CD14-positive monocyte (primary cell): ENCODE measurements at regions not wholly inside any gene's neighbourhood (a gene's known extent, or its start where the extent isn't known, plus 50 kb on each side); places are given as distances from the start of the nearest gene placed in this dataset.

ENCODE experiments used
- DNase-seq, 3 donors: peaks; one replicate each; pipeline ENCODE4 v3.0.0-alpha.2; 2011 to 2022
- H2AFZ ChIP-seq: 2 replicates; pipeline ENCODE4 v1.6.0; 2012; ENCODE audit warnings: mild to moderate bottlenecking, low read depth, low read length, inconsistent platforms; ENCODE audit not compliant: insufficient read depth, poor library complexity, severe bottlenecking
- H3K27ac ChIP-seq, 2 donors: 1 replicate in 1 of 2; 2 replicates in 1 of 2; pipeline ENCODE4 v1.5.1; 2012 to 2013; ENCODE audit warnings: low read length in 2 of 2, control low read depth in 1 of 2, inconsistent platforms in 1 of 2, low read depth in 1 of 2, mild to moderate bottlenecking in 1 of 2
- H3K27me3 ChIP-seq, 2 donors: one replicate each; pipeline versions ENCODE4 v1.6.0 to v1.6.1; 2011 to 2013; ENCODE audit warnings: low read length in 2 of 2; ENCODE audit not compliant: control insufficient read depth in 2 of 2, insufficient read depth in 2 of 2
- H3K36me3 ChIP-seq, 2 donors: replicated peaks in 1 of 2; 1 replicate in 1 of 2; 2 replicates in 1 of 2; pipeline versions ENCODE4 v1.5.1 to v1.6.1; 2012 to 2013; ENCODE audit warnings: low read length in 2 of 2, control low read depth in 1 of 2, inconsistent platforms in 1 of 2, mild to moderate bottlenecking in 1 of 2; ENCODE audit not compliant: insufficient read depth in 2 of 2, control insufficient read depth in 1 of 2
- H3K4me1 ChIP-seq, 2 donors: 1 replicate in 1 of 2; 2 replicates in 1 of 2; pipeline versions ENCODE4 v1.5.1 to v1.6.1; 2012 to 2013; ENCODE audit warnings: low read length in 2 of 2, control low read depth in 1 of 2, inconsistent platforms in 1 of 2, mild to moderate bottlenecking in 1 of 2, moderate library complexity in 1 of 2; ENCODE audit not compliant: insufficient read depth in 2 of 2, control insufficient read depth in 1 of 2
- H3K4me2 ChIP-seq: replicated peaks from 2 replicates; pipeline ENCODE3; 2012; ENCODE audit warnings: low read length, moderate library complexity, mild to moderate bottlenecking; ENCODE audit not compliant: poor library complexity, severe bottlenecking; ENCODE audit errors: extremely low read depth
- H3K4me3 ChIP-seq, 3 experiments: fragments of 200-600 bp in 1 of 3; sonication (generic) in 1 of 3; replicated peaks in 1 of 3; 1 replicate in 2 of 3; 2 replicates in 1 of 3; pipeline ENCODE4 v1.5.1; 2011 to 2013; ENCODE audit warnings: low read length in 3 of 3, mild to moderate bottlenecking in 3 of 3, control low read depth in 2 of 3, low read depth in 2 of 3, inconsistent platforms in 1 of 3, moderate library complexity in 1 of 3
- H3K79me2 ChIP-seq: 2 replicates; pipeline ENCODE4 v1.6.0; 2012; ENCODE audit warnings: mild to moderate bottlenecking, control low read depth, inconsistent platforms, low read length, moderate library complexity; ENCODE audit not compliant: insufficient read depth
- H3K9ac ChIP-seq: 2 replicates; pipeline ENCODE4 v1.6.0; 2017; ENCODE audit warnings: low read length, mild to moderate bottlenecking; ENCODE audit not compliant: insufficient read depth, poor library complexity, severe bottlenecking
- H3K9me3 ChIP-seq, 2 donors: replicated peaks in 1 of 2; 1 replicate in 1 of 2; 2 replicates in 1 of 2; pipeline versions ENCODE4 v1.5.1 to v1.6.1; 2012 to 2013; ENCODE audit warnings: low read length in 2 of 2, control low read depth in 1 of 2; ENCODE audit not compliant: control insufficient read depth in 1 of 2, insufficient read depth in 1 of 2
- H4K20me1 ChIP-seq: 2 replicates; pipeline ENCODE4 v1.6.0; 2012; ENCODE audit warnings: mild to moderate bottlenecking, low read length, control low read depth, moderate library complexity; ENCODE audit not compliant: insufficient read depth
- H3K27ac Mint-ChIP-seq, 7 donors: one replicate each; pipeline ENCODE4 v1.8.0; 2020; ENCODE audit warnings: mild to moderate bottlenecking in 7 of 7, mixed read lengths in 7 of 7, moderate library complexity in 6 of 7, inconsistent platforms in 2 of 7
- H3K27me3 Mint-ChIP-seq, 3 donors: one replicate each; pipeline ENCODE4 v1.8.0; 2021 to 2022; ENCODE audit warnings: low read depth in 3 of 3, mild to moderate bottlenecking in 3 of 3, mixed read lengths in 3 of 3, moderate library complexity in 3 of 3, inconsistent platforms in 1 of 3
- H3K36me3 Mint-ChIP-seq, 2 donors: one replicate each; pipeline ENCODE4 v1.8.0; 2020; ENCODE audit warnings: mixed read lengths in 2 of 2, inconsistent platforms in 1 of 2, mild to moderate bottlenecking in 1 of 2
- H3K4me1 Mint-ChIP-seq: one replicate; pipeline ENCODE4 v1.8.0; 2020; ENCODE audit warnings: mild to moderate bottlenecking, mixed read lengths
- H3K4me3 Mint-ChIP-seq, 2 donors: one replicate each; pipeline ENCODE4 v1.8.0; 2020; ENCODE audit warnings: mild to moderate bottlenecking in 2 of 2, mixed read lengths in 2 of 2, moderate library complexity in 1 of 2
- H3K9me3 Mint-ChIP-seq, 7 donors: one replicate each; pipeline ENCODE4 v1.8.0; 2020 to 2022; ENCODE audit warnings: mixed read lengths in 7 of 7, mild to moderate bottlenecking in 6 of 7, moderate library complexity in 6 of 7, inconsistent platforms in 2 of 7
- CTCF ChIP-seq: fragments of 200-600 bp; IDR thresholded peaks from one replicate; pipeline ENCODE4 v1.8.0; 2022; ENCODE audit warnings: antibody characterized with exemption, mild to moderate bottlenecking
- WGBS: methylation state at CpG from one replicate; pipeline ENCODE4 v1.1.5; 2013; ENCODE audit warnings: missing lambda C conversion rate; ENCODE audit not compliant: insufficient coverage; 5-methylcytosine and 5-hydroxymethylcytosine counted together
- intact Hi-C, 2 donors: fragments of 100-400 bp; cut with micrococcal nuclease; formaldehyde crosslinking; loops; one replicate each; pipeline versions ENCODE4 v1.15.0 to v1.15.1; 2023

GRCh38 chr4:104138116-104138515 lies 356.6 kb downstream of the CXXC4 start:
- Mint-ChIP-seq H3K27me3 (no peaks in the 10 kb centered on the region), H3K27ac (no peak overlapping the region), H3K9me3 (peaks cover 0 to 18% (median 10%) of the 10 kb centered on the region in 7 donors), H3K36me3 (no peaks in the 10 kb centered on the region), H3K4me1 (no peaks in the 10 kb centered on the region), H3K4me3 (no peak overlapping the region)
- WGBS, result no CpG with 5 or more reads among the region's 1 CpG
- Histone ChIP-seq H3K4me1 (no peaks in the 10 kb centered on the region), H3K27ac (no peak overlapping the region), H3K79me2 (no peaks in the 10 kb centered on the region), H3K36me3 (no peaks in the 10 kb centered on the region), H3K4me2 (no peak overlapping the region), H3K27me3 (no peaks in the 10 kb centered on the region), H4K20me1 (no peaks in the 10 kb centered on the region), H3K9me3 (peaks cover 0 to 4% of the 10 kb centered on the region in 2 donors), H3K9ac (no peak overlapping the region), H2AFZ (no peak overlapping the region), H3K4me3 (no peak overlapping the region)
- no peak for DNase-seq
- intact Hi-C loops, result no loop called here
- TF ChIP-seq CTCF, result no peak

GRCh38 chr4:104129243-104129642 lies 365.5 kb downstream of the CXXC4 start:
- H4K20me1 ChIP-seq, result no peaks in the 10 kb centered on the region
- Mint-ChIP-seq H3K4me3 (no peak overlapping the region), H3K27me3 (no peaks in the 10 kb centered on the region), H3K4me1 (no peaks in the 10 kb centered on the region), H3K9me3 (peaks cover 0 to 2% (median 0%) of the 10 kb centered on the region in 7 donors), H3K36me3 (no peaks in the 10 kb centered on the region), H3K27ac (no peak overlapping the region)
- no peaks in the 10 kb centered on the region for H3K9me3 ChIP-seq
- 72% methylated on average over 2 of the region's 5 CpGs for WGBS
- no peak overlapping the region for H3K4me2 ChIP-seq
- no peak for DNase-seq
- H3K4me3 ChIP-seq, result no peak overlapping the region
- H3K27me3 ChIP-seq, result no peaks in the 10 kb centered on the region
- no peak for TF ChIP-seq CTCF
- no peaks in the 10 kb centered on the region for H3K4me1 ChIP-seq
- H2AFZ ChIP-seq, result no peak overlapping the region
- no peak overlapping the region for H3K27ac ChIP-seq
- intact Hi-C loops, result no loop called here
- no peaks in the 10 kb centered on the region for H3K79me2 ChIP-seq
- H3K36me3 ChIP-seq, result no peaks in the 10 kb centered on the region
- H3K9ac ChIP-seq, result no peak overlapping the region
